C4-2B (cell line): ENCODE measurements at regions not wholly inside any gene's neighbourhood (a gene's known extent, or its start where the extent isn't known, plus 50 kb on each side); places are given as distances from the start of the nearest gene placed in this dataset.

Source experiments
- CTCF ChIP-seq: fragments of 450-650 bp; conservative IDR thresholded peaks from 2 replicates; pipeline ENCODE4 v1.5.1; 2017; ENCODE audit warnings: mild to moderate bottlenecking
- ZFX ChIP-seq: fragments of 450-650 bp; IDR thresholded peaks from 2 replicates; pipeline ENCODE4 v1.6.1; 2017

GRCh38 chr2:134117676-134118075 is 136.2 kb upstream of the MGAT5 start:
- TF ChIP-seq CTCF (no peak), ZFX (no peak)
